HG02938 (cell line): ENCODE measurements at regions not wholly inside any gene's neighbourhood (a gene's known extent, or its start where the extent isn't known, plus 50 kb on each side); places are given as distances from the start of the nearest gene placed in this dataset.

Source experiments
- ATAC-seq: cut with Tn5 transposase; IDR thresholded peaks from one replicate; pipeline ENCODE4 v1.9.1; 2021; ENCODE audit warnings: mild to moderate bottlenecking, moderate library complexity; ENCODE audit not compliant: unreplicated experiment

GRCh38 chr20:6265204-6265904 lies 142.5 kb upstream of the FERMT1 start:
- ATAC-seq: no peak

- no peak for ATAC-seq
Observed at GRCh38 chr20:6253396-6253795, 130.6 kb upstream of the FERMT1 start.

- no peak for ATAC-seq
Observed at GRCh38 chr20:6245436-6245835, 122.6 kb upstream of the FERMT1 start.

- no peak for ATAC-seq
Observed at GRCh38 chr20:6241591-6241990, 118.8 kb upstream of the FERMT1 start.

GRCh38 chr20:6240059-6240458 lies 117.2 kb upstream of the FERMT1 start:
- no peak for ATAC-seq

- no peak for ATAC-seq
Observed at GRCh38 chr20:6238421-6238820, 115.6 kb upstream of the FERMT1 start.

- ATAC-seq: no peak
Observed at GRCh38 chr20:6235510-6235909, 112.7 kb upstream of the FERMT1 start.

- no peak for ATAC-seq
Observed at GRCh38 chr20:6232436-6232835, 109.6 kb upstream of the FERMT1 start.

GRCh38 chr20:6231556-6231955 lies 108.7 kb upstream of the FERMT1 start:
- no peak for ATAC-seq

- no peak for ATAC-seq
Observed at GRCh38 chr20:6228302-6228843, 105.5 kb upstream of the FERMT1 start.

GRCh38 chr20:6213311-6213710 lies 90.5 kb upstream of the FERMT1 start:
- ATAC-seq: no peak

GRCh38 chr20:6212903-6213302 lies 90.1 kb upstream of the FERMT1 start:
- no peak for ATAC-seq

- ATAC-seq: no peak
Observed at GRCh38 chr20:6209093-6209492, 86.3 kb upstream of the FERMT1 start.

GRCh38 chr20:6200092-6200491 lies 77.3 kb upstream of the FERMT1 start:
- no peak for ATAC-seq

- ATAC-seq: no peak
Observed at GRCh38 chr20:6185268-6185667, 62.4 kb upstream of the FERMT1 start.

- ATAC-seq: no peak
Observed at GRCh38 chr20:6184086-6184485, 61.3 kb upstream of the FERMT1 start.

- ATAC-seq: no peak
Observed at GRCh38 chr20:6180531-6180930, 57.7 kb upstream of the FERMT1 start.

- no peak for ATAC-seq
Observed at GRCh38 chr20:6178537-6178936, 55.7 kb upstream of the FERMT1 start.

- ATAC-seq: no peak
Observed at GRCh38 chr20:6173481-6173880, 50.7 kb upstream of the FERMT1 start.
